GM12864 (cell line): ENCODE measurements at regions not wholly inside any gene's neighbourhood (a gene's known extent, or its start where the extent isn't known, plus 50 kb on each side); places are given as distances from the start of the nearest gene placed in this dataset.
"Not testable (repeated sequence)": the region's sequence is repeated elsewhere in the genome, so short reads cannot be mapped to it uniquely, and the experiment has no call there.

Experiments
- DNase-seq: peaks from one replicate; pipeline ENCODE4 v3.0.0-alpha.2; 2011; ENCODE audit warnings: low read depth
- H3K4me3 ChIP-seq: 2 replicates; pipeline ENCODE4 v1.5.1; 2011; ENCODE audit warnings: mild to moderate bottlenecking, low read depth, low read length, control low read depth
- CTCF ChIP-seq: IDR thresholded peaks from 2 replicates; pipeline ENCODE4 v1.5.1; 2011; ENCODE audit warnings: low read depth, mild to moderate bottlenecking, moderate library complexity, low read length, control low read depth, inconsistent platforms; ENCODE audit errors: missing control alignments

DNA sequence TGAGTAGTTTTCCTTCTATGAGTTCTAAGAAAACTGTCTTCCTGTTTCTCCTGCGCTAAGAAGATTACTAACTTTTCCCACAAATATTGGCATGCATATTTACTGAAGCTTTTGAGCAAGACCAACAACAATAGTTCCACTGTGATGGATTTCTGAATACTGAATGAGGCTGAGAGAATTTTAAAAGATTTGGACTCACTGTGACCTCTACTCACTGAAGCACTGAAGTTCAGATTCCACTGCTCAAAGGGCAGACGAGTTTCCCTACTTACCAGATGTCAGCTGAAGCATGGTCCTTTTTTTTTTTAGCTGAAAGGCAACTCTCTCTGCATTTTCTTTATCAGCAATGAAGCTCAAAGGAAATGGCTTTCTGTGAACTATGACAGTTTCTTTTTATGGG is 718.5 kb downstream of the RFPL4B start:
- H3K4me3 ChIP-seq: no peak overlapping the region
- no peak for TF ChIP-seq CTCF
- no peak for DNase-seq

DNA sequence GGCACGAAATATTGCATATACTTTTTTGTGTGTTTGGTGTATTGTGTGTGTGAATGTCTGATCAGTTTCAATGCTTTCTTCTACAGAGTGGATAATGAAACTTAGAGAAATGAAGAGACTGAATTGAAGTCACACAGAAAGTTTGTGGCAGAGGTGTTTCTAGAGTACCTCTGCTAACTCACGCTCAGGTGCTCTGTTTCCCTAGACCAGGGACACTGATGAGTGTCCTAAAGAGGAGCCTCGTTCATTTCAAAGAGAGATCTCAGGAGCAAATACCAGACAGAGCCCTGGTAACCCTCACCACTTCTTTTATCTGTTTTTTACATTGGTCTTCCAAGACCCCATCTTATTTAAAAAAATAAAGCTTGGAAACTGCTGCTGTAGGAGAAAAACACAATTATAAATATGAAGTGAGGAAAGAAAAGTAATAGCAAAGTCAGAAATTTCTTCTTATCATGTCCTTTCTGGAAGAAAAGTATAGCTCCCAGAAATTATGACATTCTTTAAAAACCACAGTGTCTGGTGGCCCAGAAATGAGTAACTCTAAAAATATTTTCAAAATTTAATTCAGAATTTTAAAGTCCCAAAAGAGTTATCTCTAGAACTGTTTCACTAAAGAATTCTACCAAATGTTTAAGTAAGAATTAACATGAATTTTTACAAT is 720.6 kb downstream of the RFPL4B start:
- DNase-seq: no peak
- TF ChIP-seq CTCF: no peak
- no peak overlapping the region for H3K4me3 ChIP-seq

- no peak for DNase-seq
- no peak for TF ChIP-seq CTCF
- H3K4me3 ChIP-seq: no peak overlapping the region
These were observed 721.4 kb downstream of the RFPL4B start for GRCh38 chr6:113068570-113068969.

GRCh38 chr6:113070681-113071080 is 723.6 kb downstream of the RFPL4B start:
- not testable (repeated sequence) for H3K4me3 ChIP-seq, DNase-seq

- no peak overlapping the region for H3K4me3 ChIP-seq
- TF ChIP-seq CTCF: no peak
- no peak for DNase-seq
These were observed 726.6 kb downstream of the RFPL4B start for GRCh38 chr6:113073611-113074191.

GRCh38 chr6:113076116-113076515 is 729.0 kb downstream of the RFPL4B start:
- no peak for DNase-seq
- no peak overlapping the region for H3K4me3 ChIP-seq
- TF ChIP-seq CTCF: no peak

DNA sequence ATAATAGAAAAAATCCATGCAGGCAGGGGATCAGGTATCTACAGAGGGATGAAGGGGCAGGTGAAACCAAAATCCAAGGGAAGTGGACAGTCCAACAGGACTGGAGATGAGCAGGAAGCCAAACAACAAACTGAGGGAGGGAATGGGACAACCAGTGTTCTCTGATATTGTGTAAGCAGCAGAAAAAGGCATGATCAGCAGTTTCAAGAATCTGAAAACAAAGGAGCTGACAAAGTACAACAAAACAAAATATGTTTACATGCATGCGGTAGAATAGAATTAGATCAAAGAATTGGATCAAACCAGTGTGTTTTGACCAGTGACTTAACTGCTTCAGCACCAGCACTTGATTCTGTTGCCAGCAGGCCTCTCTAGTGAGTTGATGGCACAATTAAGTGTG is 729.7 kb downstream of the RFPL4B start:
- TF ChIP-seq CTCF: no peak
- DNase-seq: no peak
- no peak overlapping the region for H3K4me3 ChIP-seq
